Uterus (tissue), 3 donors: ENCODE measurements at regions not wholly inside any gene's neighbourhood (a gene's known extent, or its start where the extent isn't known, plus 50 kb on each side); places are given as distances from the start of the nearest gene placed in this dataset.

Experiments
- DNase-seq, 2 donors: peaks; one replicate each; pipeline ENCODE4 v3.0.0-alpha.2; 2019 to 2020
- H3K27ac ChIP-seq, 2 donors: fragments of 200-600 bp; sonication (generic); 1 replicate in 1 of 2; 2 replicates in 1 of 2; pipeline ENCODE4 v1.5.1; 2016 to 2018
- H3K27me3 ChIP-seq, 2 donors: fragments of 200-600 bp; sonication (generic); one replicate each; pipeline ENCODE4 v1.5.1; 2018 to 2019; ENCODE audit warnings: control low read depth in 1 of 2
- H3K36me3 ChIP-seq, 2 donors: fragments of 200-600 bp; sonication (generic); one replicate each; pipeline ENCODE4 v1.5.1; 2019; ENCODE audit warnings: control low read depth in 1 of 2
- H3K4me1 ChIP-seq, 2 donors: fragments of 200-600 bp; sonication (generic); one replicate each; pipeline ENCODE4 v1.5.1; 2018 to 2019; ENCODE audit warnings: control low read depth in 1 of 2
- H3K4me3 ChIP-seq, 2 donors: fragments of 200-600 bp; sonication (generic); 1 replicate in 1 of 2; 2 replicates in 1 of 2; pipeline ENCODE4 v1.5.1; 2018 to 2019; ENCODE audit warnings: mild to moderate bottlenecking in 1 of 2
- H3K9me3 ChIP-seq, 2 donors: fragments of 200-600 bp; sonication (generic); one replicate each; pipeline ENCODE4 v1.5.1; 2019; ENCODE audit warnings: control low read depth in 1 of 2
- POLR2A ChIP-seq, 2 donors: fragments of 450-650 bp; IDR thresholded peaks; one replicate each; pipeline ENCODE4 v1.6.1; 2016; ENCODE audit warnings: antibody characterized with exemption in 2 of 2, mild to moderate bottlenecking in 1 of 2, moderate library complexity in 1 of 2
- intact Hi-C: fragments of 100-400 bp; cut with DNase I; formaldehyde crosslinking; loops from one replicate; pipeline ENCODE4 v1.15.1; 2023; ENCODE audit warnings: low total_unique reads
- TF ChIP-seq, protein P1 (sequence below), 4 experiments: fragments of 200-600 bp in 2 of 4; fragments of 450-650 bp in 2 of 4; sonication (generic) in 2 of 4; IDR thresholded peaks; one replicate each; pipeline ENCODE4 v1.5.1; 2016 to 2019; ENCODE audit warnings: antibody characterized with exemption in 4 of 4, mild to moderate bottlenecking in 2 of 4, moderate library complexity in 1 of 4
- donor health status: DM: yes; HTN: yes; CAD: no.

DNA sequence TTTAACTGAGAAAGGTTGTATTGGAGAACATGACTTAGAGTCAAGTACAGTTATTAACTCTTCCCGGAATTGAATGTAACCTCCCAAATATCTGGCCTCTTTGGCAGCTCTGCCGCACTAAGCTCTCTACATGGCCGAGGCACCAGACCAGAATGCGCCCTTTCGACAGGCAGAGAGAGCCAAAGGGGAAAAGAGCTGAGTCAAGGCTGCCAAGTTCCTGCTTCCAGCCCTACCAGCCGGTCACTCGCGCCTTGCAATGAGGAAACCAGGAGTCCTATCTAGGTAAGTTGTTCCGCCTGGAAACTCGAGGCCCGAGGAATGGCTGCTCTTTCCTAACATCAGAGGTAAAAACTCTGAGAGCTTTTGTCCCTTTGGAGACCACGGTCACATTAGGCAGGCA, 172.2 kb downstream of the BRMS1L start:
- no peak for DNase-seq
- no peaks in the 10 kb centered on the region for H3K9me3 ChIP-seq
- H3K36me3 ChIP-seq: no peaks in the 10 kb centered on the region
- intact Hi-C loops: no loop called here
- H3K4me3 ChIP-seq: no peak overlapping the region
- TF ChIP-seq, protein P1, sequence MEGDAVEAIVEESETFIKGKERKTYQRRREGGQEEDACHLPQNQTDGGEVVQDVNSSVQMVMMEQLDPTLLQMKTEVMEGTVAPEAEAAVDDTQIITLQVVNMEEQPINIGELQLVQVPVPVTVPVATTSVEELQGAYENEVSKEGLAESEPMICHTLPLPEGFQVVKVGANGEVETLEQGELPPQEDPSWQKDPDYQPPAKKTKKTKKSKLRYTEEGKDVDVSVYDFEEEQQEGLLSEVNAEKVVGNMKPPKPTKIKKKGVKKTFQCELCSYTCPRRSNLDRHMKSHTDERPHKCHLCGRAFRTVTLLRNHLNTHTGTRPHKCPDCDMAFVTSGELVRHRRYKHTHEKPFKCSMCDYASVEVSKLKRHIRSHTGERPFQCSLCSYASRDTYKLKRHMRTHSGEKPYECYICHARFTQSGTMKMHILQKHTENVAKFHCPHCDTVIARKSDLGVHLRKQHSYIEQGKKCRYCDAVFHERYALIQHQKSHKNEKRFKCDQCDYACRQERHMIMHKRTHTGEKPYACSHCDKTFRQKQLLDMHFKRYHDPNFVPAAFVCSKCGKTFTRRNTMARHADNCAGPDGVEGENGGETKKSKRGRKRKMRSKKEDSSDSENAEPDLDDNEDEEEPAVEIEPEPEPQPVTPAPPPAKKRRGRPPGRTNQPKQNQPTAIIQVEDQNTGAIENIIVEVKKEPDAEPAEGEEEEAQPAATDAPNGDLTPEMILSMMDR (IDR thresholded peaks at IDR 0.05): no peak
- TF ChIP-seq POLR2A (IDR thresholded peaks at IDR 0.05): no peak
- no peaks in the 10 kb centered on the region for H3K27me3 ChIP-seq
- H3K4me1 ChIP-seq: no peaks in the 10 kb centered on the region
- no peak overlapping the region for H3K27ac ChIP-seq

GRCh38 chr14:35993684-35993960, 167.5 kb downstream of the BRMS1L start:
- Histone ChIP-seq H3K27ac (no peak overlapping the region), H3K36me3 (no peaks in the 10 kb centered on the region), H3K27me3 (no peaks in the 10 kb centered on the region), H3K9me3 (no peaks in the 10 kb centered on the region), H3K4me3 (no peak overlapping the region), H3K4me1 (no peaks in the 10 kb centered on the region)
- TF ChIP-seq, protein P1 (IDR thresholded peaks at IDR 0.05): no peak
- TF ChIP-seq POLR2A (IDR thresholded peaks at IDR 0.05): no peak
- DNase-seq: no peak
- intact Hi-C loops: no loop called here

- intact Hi-C loops: no loop called here
- TF ChIP-seq POLR2A (IDR thresholded peaks at IDR 0.05): no peak
- TF ChIP-seq, protein P1 (IDR thresholded peaks at IDR 0.05): no peak
- Histone ChIP-seq H3K4me3 (no peak overlapping the region), H3K36me3 (no peaks in the 10 kb centered on the region), H3K27ac (no peak overlapping the region), H3K4me1 (no peaks in the 10 kb centered on the region), H3K27me3 (no peaks in the 10 kb centered on the region), H3K9me3 (no peaks in the 10 kb centered on the region)
- no peak for DNase-seq
These were observed 166.9 kb downstream of the BRMS1L start for GRCh38 chr14:35992816-35993683.

DNA sequence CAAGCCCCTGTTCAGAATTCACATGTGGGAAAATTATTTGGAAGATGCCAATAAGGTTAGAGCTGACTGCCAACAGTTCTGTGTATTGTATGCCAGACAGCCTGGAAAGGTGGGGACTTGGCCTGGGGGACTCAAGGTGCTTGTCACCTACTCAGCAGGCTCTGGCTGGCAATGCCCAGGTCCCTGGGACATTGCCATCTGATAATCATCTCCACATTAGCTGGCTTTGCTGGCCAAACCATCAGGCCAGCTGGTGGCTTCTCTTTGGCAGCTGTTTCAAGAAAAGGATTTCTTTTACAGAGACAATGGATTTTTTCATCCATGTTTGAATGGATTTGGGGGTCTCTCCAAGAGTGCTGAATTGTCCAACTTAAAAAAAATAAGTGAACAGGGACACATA, 165.2 kb downstream of the BRMS1L start:
- H3K9me3 ChIP-seq: no peaks in the 10 kb centered on the region
- no peak for TF ChIP-seq POLR2A (IDR thresholded peaks at IDR 0.05)
- TF ChIP-seq, protein P1 (IDR thresholded peaks at IDR 0.05): no peak
- intact Hi-C loops: no loop called here

DNA sequence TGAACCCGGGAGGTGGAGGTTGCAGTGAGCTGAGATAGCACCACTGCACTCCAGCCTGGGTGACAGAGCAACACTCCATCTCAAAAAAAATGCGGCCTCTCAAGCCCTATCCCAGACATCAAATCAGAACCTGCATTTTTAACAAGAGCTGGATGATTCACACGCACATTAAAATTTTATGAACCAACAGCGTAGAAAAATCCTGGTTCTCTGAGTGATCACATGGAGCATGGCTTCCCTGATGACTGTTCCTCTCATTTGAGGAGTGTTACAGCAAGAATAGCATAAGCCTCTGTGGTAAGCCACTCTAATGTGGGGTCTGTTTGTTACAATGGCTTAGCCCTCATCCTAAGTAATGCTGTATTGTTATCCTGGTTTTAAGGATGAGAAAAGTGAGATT, 163.6 kb downstream of the BRMS1L start:
- TF ChIP-seq, protein P1 (IDR thresholded peaks at IDR 0.05): no peak
- TF ChIP-seq POLR2A (IDR thresholded peaks at IDR 0.05): no peak

More for the DNA sequence above, 165.2 kb downstream of the BRMS1L start:
- no peak overlapping the region for H3K4me3 ChIP-seq
- DNase-seq: no peak
- H3K36me3 ChIP-seq: no peaks in the 10 kb centered on the region
- H3K27me3 ChIP-seq: no peaks in the 10 kb centered on the region
- H3K4me1 ChIP-seq: no peaks in the 10 kb centered on the region
- H3K27ac ChIP-seq: no peak overlapping the region

More for the DNA sequence above, 163.6 kb downstream of the BRMS1L start:
- no peaks in the 10 kb centered on the region for H3K4me1 ChIP-seq
- H3K27ac ChIP-seq: no peak overlapping the region
- no peaks in the 10 kb centered on the region for H3K36me3 ChIP-seq
- H3K27me3 ChIP-seq: no peaks in the 10 kb centered on the region
- DNase-seq: no peak
- H3K4me3 ChIP-seq: no peak overlapping the region
- no peaks in the 10 kb centered on the region for H3K9me3 ChIP-seq
- intact Hi-C loops: no loop called here
